ENCODE measurements at regions not wholly inside any gene's neighbourhood (a gene's known extent, or its start where the extent isn't known, plus 50 kb on each side); places are given as distances from the start of the nearest gene placed in this dataset.

GRCh38 chr5:61746831-61747575 lies 414.9 kb downstream of the ZSWIM6 start:
- DNase-seq: no peak

GRCh38 chr5:61748121-61748520 lies 416.1 kb downstream of the ZSWIM6 start:
- DNase-seq: no peak

GRCh38 chr5:61748651-61749050 lies 416.6 kb downstream of the ZSWIM6 start:
- no peak for DNase-seq

- DNase-seq: no peak
Measured at GRCh38 chr5:61752588-61752987, 420.5 kb downstream of the ZSWIM6 start.

- DNase-seq: no peak
Measured at GRCh38 chr5:61754792-61755191, 422.7 kb downstream of the ZSWIM6 start.

- DNase-seq: no peak
Measured at GRCh38 chr5:61755726-61756222, 423.7 kb downstream of the ZSWIM6 start.

- no peak for DNase-seq
Measured at GRCh38 chr5:61758711-61759110, 426.7 kb downstream of the ZSWIM6 start.

- DNase-seq: no peak
Measured at GRCh38 chr5:61765471-61765870, 433.4 kb downstream of the ZSWIM6 start.

GRCh38 chr5:61766141-61766540 lies 434.1 kb downstream of the ZSWIM6 start:
- no peak for DNase-seq

- DNase-seq: no peak
Measured at GRCh38 chr5:61767231-61768080, 435.4 kb downstream of the ZSWIM6 start.

- DNase-seq: no peak
Measured at GRCh38 chr5:61768692-61769281, 436.7 kb downstream of the ZSWIM6 start.

- no peak for DNase-seq
Measured at GRCh38 chr5:61771062-61771461, 439.0 kb downstream of the ZSWIM6 start.

GRCh38 chr5:61771808-61772207 lies 439.8 kb downstream of the ZSWIM6 start:
- no peak for DNase-seq

GRCh38 chr5:61775901-61776300 lies 443.8 kb downstream of the ZSWIM6 start:
- DNase-seq: no peak

- no peak for DNase-seq
Measured at GRCh38 chr5:61777292-61777691, 445.2 kb downstream of the ZSWIM6 start.

GRCh38 chr5:61779743-61780142 lies 447.7 kb downstream of the ZSWIM6 start:
- no peak for DNase-seq

- no peak for DNase-seq
Measured at GRCh38 chr5:61783481-61783880, 451.4 kb downstream of the ZSWIM6 start.

GRCh38 chr5:61784341-61784740 lies 452.3 kb downstream of the ZSWIM6 start:
- no peak for DNase-seq

- no peak for DNase-seq
Measured at GRCh38 chr5:61788548-61788947, 456.5 kb downstream of the ZSWIM6 start.

- no peak for DNase-seq
Measured at GRCh38 chr5:61790007-61790406, 457.9 kb downstream of the ZSWIM6 start.

- DNase-seq: no peak
Measured at GRCh38 chr5:61790678-61791077, 458.6 kb downstream of the ZSWIM6 start.

GRCh38 chr5:61796773-61797172 lies 464.7 kb downstream of the ZSWIM6 start:
- DNase-seq: no peak

GRCh38 chr5:61800450-61800849 lies 468.4 kb downstream of the ZSWIM6 start:
- DNase-seq: no peak

- no peak for DNase-seq
Measured at GRCh38 chr5:61801174-61801573, 469.1 kb downstream of the ZSWIM6 start.
